B cell (primary cell): ENCODE measurements at regions not wholly inside any gene's neighbourhood (a gene's known extent, or its start where the extent isn't known, plus 50 kb on each side); places are given as distances from the start of the nearest gene placed in this dataset.

Experiments
- EZH2 ChIP-seq: IDR thresholded peaks from 2 replicates; pipeline ENCODE4 v1.6.1; 2012; ENCODE audit warnings: borderline replicate concordance, low read depth, mild to moderate bottlenecking, moderate library complexity, low read length; ENCODE audit not compliant: insufficient read depth, poor library complexity, severe bottlenecking
- TF ChIP-seq, protein P1 (sequence below): fragments of 200-600 bp; IDR thresholded peaks from one replicate; pipeline ENCODE4 v1.8.0; 2022; ENCODE audit warnings: antibody characterized with exemption, mild to moderate bottlenecking

DNA sequence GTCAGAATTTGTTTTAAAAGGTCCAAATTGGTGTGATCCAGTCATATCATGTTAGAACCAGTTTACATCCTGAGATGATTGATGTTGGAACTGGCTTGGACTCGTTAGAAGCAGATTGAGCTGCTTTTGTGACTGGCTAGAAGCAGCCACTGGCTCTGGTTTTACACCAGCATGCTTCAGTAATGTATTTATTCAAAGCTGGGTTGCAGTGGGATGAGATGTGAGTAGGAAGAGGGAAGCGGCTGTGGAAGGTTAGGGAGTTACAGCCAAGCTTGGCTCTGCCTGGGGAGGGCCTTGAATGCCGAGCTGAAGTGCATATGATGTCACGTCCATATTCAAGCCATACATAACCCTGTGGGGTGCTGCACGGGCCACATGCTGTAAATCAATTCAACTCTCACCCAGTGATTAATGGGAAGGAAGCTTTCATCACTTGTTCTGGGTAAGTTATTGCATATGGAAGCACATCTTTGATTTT lies 104.0 kb upstream of the SMAD3 start:
- TF ChIP-seq, protein P1, sequence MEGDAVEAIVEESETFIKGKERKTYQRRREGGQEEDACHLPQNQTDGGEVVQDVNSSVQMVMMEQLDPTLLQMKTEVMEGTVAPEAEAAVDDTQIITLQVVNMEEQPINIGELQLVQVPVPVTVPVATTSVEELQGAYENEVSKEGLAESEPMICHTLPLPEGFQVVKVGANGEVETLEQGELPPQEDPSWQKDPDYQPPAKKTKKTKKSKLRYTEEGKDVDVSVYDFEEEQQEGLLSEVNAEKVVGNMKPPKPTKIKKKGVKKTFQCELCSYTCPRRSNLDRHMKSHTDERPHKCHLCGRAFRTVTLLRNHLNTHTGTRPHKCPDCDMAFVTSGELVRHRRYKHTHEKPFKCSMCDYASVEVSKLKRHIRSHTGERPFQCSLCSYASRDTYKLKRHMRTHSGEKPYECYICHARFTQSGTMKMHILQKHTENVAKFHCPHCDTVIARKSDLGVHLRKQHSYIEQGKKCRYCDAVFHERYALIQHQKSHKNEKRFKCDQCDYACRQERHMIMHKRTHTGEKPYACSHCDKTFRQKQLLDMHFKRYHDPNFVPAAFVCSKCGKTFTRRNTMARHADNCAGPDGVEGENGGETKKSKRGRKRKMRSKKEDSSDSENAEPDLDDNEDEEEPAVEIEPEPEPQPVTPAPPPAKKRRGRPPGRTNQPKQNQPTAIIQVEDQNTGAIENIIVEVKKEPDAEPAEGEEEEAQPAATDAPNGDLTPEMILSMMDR = no peak
- TF ChIP-seq EZH2 = no peak
